AG10803 (cell line): ENCODE measurements at regions not wholly inside any gene's neighbourhood (a gene's known extent, or its start where the extent isn't known, plus 50 kb on each side); places are given as distances from the start of the nearest gene placed in this dataset.

Experiments used
- DNase-seq: peaks from one replicate; pipeline ENCODE4 v3.0.0; 2010; ENCODE audit warnings: low read depth
- H3K4me3 ChIP-seq: 2 replicates; pipeline ENCODE4 v1.5.1; 2011; ENCODE audit warnings: mild to moderate bottlenecking, low read length, control low read depth
- CTCF ChIP-seq: conservative IDR thresholded peaks from 2 replicates; pipeline ENCODE4 v1.5.1; 2011; ENCODE audit warnings: mild to moderate bottlenecking, low read length, control low read depth, inconsistent platforms

GRCh38 chr7:85736085-85736484 is 549.2 kb upstream of the SEMA3D start:
- no peak for TF ChIP-seq CTCF
- no peak for DNase-seq
- no peak overlapping the region for H3K4me3 ChIP-seq

GRCh38 chr7:85734823-85735222 is 548.0 kb upstream of the SEMA3D start:
- no peak for DNase-seq
- TF ChIP-seq CTCF = no peak
- H3K4me3 ChIP-seq = no peak overlapping the region

GRCh38 chr7:85733169-85733915 is 546.5 kb upstream of the SEMA3D start:
- TF ChIP-seq CTCF = no peak
- no peak for DNase-seq
- H3K4me3 ChIP-seq = no peak overlapping the region

GRCh38 chr7:85730012-85730411 is 543.2 kb upstream of the SEMA3D start:
- no peak overlapping the region for H3K4me3 ChIP-seq
- DNase-seq = peak; percentile 9
- TF ChIP-seq CTCF = no peak

GRCh38 chr7:85725026-85725425 is 538.2 kb upstream of the SEMA3D start:
- DNase-seq = no peak
- no peak overlapping the region for H3K4me3 ChIP-seq
- no peak for TF ChIP-seq CTCF

GRCh38 chr7:85719981-85720953 is 533.4 kb upstream of the SEMA3D start:
- peak; percentile 80 for DNase-seq
- TF ChIP-seq CTCF = no peak
- H3K4me3 ChIP-seq = no peak overlapping the region
